ENCODE measurements at regions not wholly inside any gene's neighbourhood (a gene's known extent, or its start where the extent isn't known, plus 50 kb on each side); places are given as distances from the start of the nearest gene placed in this dataset.
"Not testable (repeated sequence)": the region's sequence is repeated elsewhere in the genome, so short reads cannot be mapped to it uniquely, and the experiment has no call there.

GRCh38 chr7:4527988-4528636, 154.0 kb upstream of the FOXK1 start:
- no peak for DNase-seq

- DNase-seq = no peak
These were observed 150.9 kb upstream of the FOXK1 start for GRCh38 chr7:4531236-4531635.

GRCh38 chr7:4533339-4533738, 148.8 kb upstream of the FOXK1 start:
- not testable (repeated sequence) for DNase-seq

- DNase-seq = no peak
These were observed 132.4 kb upstream of the FOXK1 start for GRCh38 chr7:4549681-4550080.

GRCh38 chr7:4550117-4550516, 132.0 kb upstream of the FOXK1 start:
- DNase-seq = no peak

- DNase-seq = no peak
These were observed 129.1 kb upstream of the FOXK1 start for GRCh38 chr7:4552985-4553384.

- DNase-seq = no peak
These were observed 125.0 kb upstream of the FOXK1 start for GRCh38 chr7:4556868-4557793.

GRCh38 chr7:4561795-4562194, 120.3 kb upstream of the FOXK1 start:
- DNase-seq = no peak

- no peak for DNase-seq
These were observed 115.4 kb upstream of the FOXK1 start for GRCh38 chr7:4566714-4567113.

GRCh38 chr7:4574851-4575250, 107.2 kb upstream of the FOXK1 start:
- DNase-seq = no peak

GRCh38 chr7:4575254-4575653, 106.8 kb upstream of the FOXK1 start:
- DNase-seq = no peak

GRCh38 chr7:4602905-4603842, 78.9 kb upstream of the FOXK1 start:
- DNase-seq = no peak

- no peak for DNase-seq
These were observed 78.3 kb upstream of the FOXK1 start for GRCh38 chr7:4603843-4604231.

GRCh38 chr7:4604456-4604940, 77.6 kb upstream of the FOXK1 start:
- no peak for DNase-seq

- no peak for DNase-seq
These were observed 75.3 kb upstream of the FOXK1 start for GRCh38 chr7:4606797-4607196.

GRCh38 chr7:4607311-4607729, 74.8 kb upstream of the FOXK1 start:
- no peak for DNase-seq

- not testable (repeated sequence) for DNase-seq
These were observed 72.5 kb upstream of the FOXK1 start for GRCh38 chr7:4609576-4609975.

GRCh38 chr7:4610768-4611467, 71.2 kb upstream of the FOXK1 start:
- DNase-seq = no peak

- DNase-seq = no peak
These were observed 69.9 kb upstream of the FOXK1 start for GRCh38 chr7:4612237-4612636.

- DNase-seq = no peak
These were observed 68.9 kb upstream of the FOXK1 start for GRCh38 chr7:4612939-4613841.

- no peak for DNase-seq
These were observed 68.1 kb upstream of the FOXK1 start for GRCh38 chr7:4613846-4614548.
